CD4-positive, alpha-beta T cell (primary cell): ENCODE measurements at regions not wholly inside any gene's neighbourhood (a gene's known extent, or its start where the extent isn't known, plus 50 kb on each side); places are given as distances from the start of the nearest gene placed in this dataset.

Experiments
- ATAC-seq: fragments of 200-7000 bp; cut with Tn5 transposase; one replicate; pipeline ENCODE4 v1.10.0; 2022; ENCODE audit warnings: mild to moderate bottlenecking; ENCODE audit not compliant: poor library complexity
- CTCF ChIA-PET: fragments of 350-600 bp; sonication (Branson Sonifier 250); formaldehyde crosslinking; loops from one replicate; lab custom pipeline; 2021; ENCODE audit warnings: antibody characterized with exemption, inconsistent platforms; lab: Charles Lee
- POLR2A ChIA-PET: fragments of 350-600 bp; sonication (Branson Sonifier 250); formaldehyde crosslinking; loops from one replicate; lab custom pipeline; 2021; ENCODE audit warnings: antibody characterized with exemption, inconsistent platforms; lab: Charles Lee
- DNase-seq, 14 experiments: peaks; one replicate each; pipeline ENCODE4 v3.0.0-alpha.2; 2013 to 2020; ENCODE audit warnings: mixed read lengths in 2 of 14
- H3K27ac ChIP-seq, 2 donors: one replicate each; pipeline versions ENCODE4 v1.5.1 to v1.7.0; 2013; ENCODE audit warnings: low read length in 2 of 2, low read depth in 1 of 2, mild to moderate bottlenecking in 1 of 2
- H3K27me3 ChIP-seq, 2 experiments: 1 replicate in 1 of 2; 2 replicates in 1 of 2; pipeline versions ENCODE4 v1.6.1 to v1.7.0; 2013; ENCODE audit warnings: low read length in 2 of 2, control low read depth in 1 of 2, mild to moderate bottlenecking in 1 of 2, moderate library complexity in 1 of 2; ENCODE audit not compliant: insufficient read depth in 2 of 2, control insufficient read depth in 1 of 2
- H3K36me3 ChIP-seq: one replicate; pipeline ENCODE4 v1.6.1; 2013; ENCODE audit warnings: low read length, control low read depth; ENCODE audit not compliant: insufficient read depth
- H3K4me1 ChIP-seq: one replicate; pipeline ENCODE4 v1.6.1; 2013; ENCODE audit warnings: low read length, control low read depth; ENCODE audit not compliant: insufficient read depth
- H3K4me3 ChIP-seq: one replicate; pipeline ENCODE4 v1.5.1; 2013; ENCODE audit warnings: mild to moderate bottlenecking, low read length, moderate library complexity
- H3K9me3 ChIP-seq, 2 experiments: 1 replicate in 1 of 2; 2 replicates in 1 of 2; pipeline versions ENCODE4 v1.6.1 to v1.7.0; 2013; ENCODE audit warnings: low read length in 2 of 2, mild to moderate bottlenecking in 2 of 2, control low read depth in 1 of 2, moderate library complexity in 1 of 2; ENCODE audit not compliant: control insufficient read depth in 1 of 2, insufficient read depth in 1 of 2
- H3K27ac Mint-ChIP-seq: one replicate; pipeline ENCODE4 v1.8.0; 2020; ENCODE audit warnings: mixed read lengths
- H3K27me3 Mint-ChIP-seq: one replicate; pipeline ENCODE4 v1.8.0; 2021; ENCODE audit warnings: mixed read lengths
- H3K36me3 Mint-ChIP-seq: one replicate; pipeline ENCODE4 v1.8.0; 2021; ENCODE audit warnings: low read depth, mixed read lengths
- H3K4me1 Mint-ChIP-seq: one replicate; pipeline ENCODE4 v1.8.0; 2021; ENCODE audit warnings: low read depth, mixed read lengths
- H3K4me3 Mint-ChIP-seq: one replicate; pipeline ENCODE4 v1.8.0; 2020; ENCODE audit warnings: mild to moderate bottlenecking, mixed read lengths
- H3K9me3 Mint-ChIP-seq: one replicate; pipeline ENCODE4 v1.8.0; 2020; ENCODE audit warnings: mixed read lengths
- CTCF ChIP-seq: fragments of 200-600 bp; IDR thresholded peaks from one replicate; pipeline ENCODE4 v1.8.0; 2022; ENCODE audit warnings: antibody characterized with exemption, mild to moderate bottlenecking
- intact Hi-C, 2 experiments: fragments of 100-400 bp; cut with DNase I in 1 of 2; cut with micrococcal nuclease in 1 of 2; formaldehyde crosslinking; loops; one replicate each; pipeline versions ENCODE4 v1.15.1 to v1.9.0; 2023 to 2025; cut with DNase I, micrococcal nuclease

DNA sequence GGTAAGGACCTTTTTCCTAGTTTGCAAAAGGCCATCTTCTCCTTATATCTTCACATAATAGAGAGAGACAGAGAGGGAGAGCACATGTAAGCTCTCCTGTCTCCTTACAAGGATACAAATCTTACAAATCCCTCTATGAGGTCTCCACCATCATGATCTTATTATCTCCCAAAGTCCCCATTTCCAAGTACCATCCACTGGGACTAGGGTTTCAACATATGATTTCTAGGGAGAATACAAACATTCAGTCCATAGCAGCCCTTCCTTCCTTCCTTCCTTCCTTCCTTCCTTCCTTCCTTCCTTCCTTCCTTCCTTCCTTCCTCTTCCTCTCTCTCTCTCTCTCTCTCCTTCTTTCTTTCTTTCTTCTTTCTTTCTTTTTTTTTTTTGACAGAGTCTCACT is 1132.9 kb upstream of the WWC1 start:
- H3K36me3 ChIP-seq: no peaks in the 10 kb centered on the region
- ATAC-seq: no peak
- H3K4me1 ChIP-seq: no peaks in the 10 kb centered on the region
- TF ChIP-seq CTCF: no peak
- Mint-ChIP-seq H3K27me3 (no peaks in the 10 kb centered on the region), H3K9me3 (peaks cover 5% of the 10 kb centered on the region), H3K4me1 (no peaks in the 10 kb centered on the region), H3K36me3 (no peaks in the 10 kb centered on the region), H3K27ac (no peak overlapping the region), H3K4me3 (no peak overlapping the region)
- H3K9me3 ChIP-seq: peaks cover 0 to 13% of the 10 kb centered on the region in 2 experiments
- H3K27ac ChIP-seq: no peak overlapping the region
- intact Hi-C loops: no loop called here
- DNase-seq: no peak
- CTCF ChIA-PET: no interaction called here
- no peak overlapping the region for H3K4me3 ChIP-seq
- H3K27me3 ChIP-seq: no peaks in the 10 kb centered on the region
- POLR2A ChIA-PET: no interaction called here

DNA sequence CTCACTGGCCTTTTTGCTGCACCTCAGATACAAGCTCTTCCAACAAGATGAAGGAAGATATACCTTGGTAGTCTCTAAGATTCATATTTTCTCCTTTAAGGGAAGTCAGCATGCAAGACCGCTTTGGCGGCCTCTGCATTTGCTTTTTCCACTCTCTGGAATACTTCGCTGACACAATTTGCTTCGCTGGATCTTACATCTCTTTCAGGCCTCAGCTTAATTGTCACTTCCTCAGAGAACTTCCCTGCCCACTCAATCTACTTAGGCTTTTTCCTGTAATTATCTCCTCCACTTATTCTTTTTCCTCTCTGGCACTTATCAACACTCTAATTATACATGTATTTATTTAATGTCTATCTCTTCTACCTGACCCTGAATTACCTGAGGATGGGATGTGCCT is 1131.1 kb upstream of the WWC1 start:
- Mint-ChIP-seq H3K4me3 (no peak overlapping the region), H3K9me3 (peaks cover 3% of the 10 kb centered on the region), H3K36me3 (no peaks in the 10 kb centered on the region), H3K27ac (no peak overlapping the region), H3K4me1 (no peaks in the 10 kb centered on the region), H3K27me3 (no peaks in the 10 kb centered on the region)
- Histone ChIP-seq H3K27me3 (no peaks in the 10 kb centered on the region), H3K4me3 (no peak overlapping the region), H3K4me1 (no peaks in the 10 kb centered on the region), H3K9me3 (peaks cover 0 to 11% of the 10 kb centered on the region in 2 experiments), H3K27ac (no peak overlapping the region), H3K36me3 (no peaks in the 10 kb centered on the region)
- no peak for DNase-seq
- ChIA-PET CTCF (no interaction called here), POLR2A (no interaction called here)
- no peak for ATAC-seq
- intact Hi-C loops: no loop called here
- TF ChIP-seq CTCF: no peak

- TF ChIP-seq CTCF: no peak
- no peak overlapping the region for H3K4me3 ChIP-seq
- intact Hi-C loops: no loop called here
- no peaks in the 10 kb centered on the region for H3K4me1 ChIP-seq
- no peaks in the 10 kb centered on the region for H3K27me3 ChIP-seq
- DNase-seq: no peak
- ChIA-PET CTCF (no interaction called here), POLR2A (no interaction called here)
- no peak overlapping the region for H3K27ac Mint-ChIP-seq
- peaks cover 5% of the 10 kb centered on the region for H3K9me3 Mint-ChIP-seq
- H3K36me3 Mint-ChIP-seq: no peaks in the 10 kb centered on the region
- no peaks in the 10 kb centered on the region for H3K36me3 ChIP-seq
- peaks cover 0 to 2% of the 10 kb centered on the region in 2 experiments for H3K9me3 ChIP-seq
- H3K4me3 Mint-ChIP-seq: no peak overlapping the region
- no peak for ATAC-seq
- H3K27me3 Mint-ChIP-seq: no peaks in the 10 kb centered on the region
- H3K4me1 Mint-ChIP-seq: no peaks in the 10 kb centered on the region
- no peak overlapping the region for H3K27ac ChIP-seq
Measured at GRCh38 chr5:167166696-167167095, 1124.7 kb upstream of the WWC1 start.
